ENCODE measurements at regions not wholly inside any gene's neighbourhood (a gene's known extent, or its start where the extent isn't known, plus 50 kb on each side); places are given as distances from the start of the nearest gene placed in this dataset.

DNA sequence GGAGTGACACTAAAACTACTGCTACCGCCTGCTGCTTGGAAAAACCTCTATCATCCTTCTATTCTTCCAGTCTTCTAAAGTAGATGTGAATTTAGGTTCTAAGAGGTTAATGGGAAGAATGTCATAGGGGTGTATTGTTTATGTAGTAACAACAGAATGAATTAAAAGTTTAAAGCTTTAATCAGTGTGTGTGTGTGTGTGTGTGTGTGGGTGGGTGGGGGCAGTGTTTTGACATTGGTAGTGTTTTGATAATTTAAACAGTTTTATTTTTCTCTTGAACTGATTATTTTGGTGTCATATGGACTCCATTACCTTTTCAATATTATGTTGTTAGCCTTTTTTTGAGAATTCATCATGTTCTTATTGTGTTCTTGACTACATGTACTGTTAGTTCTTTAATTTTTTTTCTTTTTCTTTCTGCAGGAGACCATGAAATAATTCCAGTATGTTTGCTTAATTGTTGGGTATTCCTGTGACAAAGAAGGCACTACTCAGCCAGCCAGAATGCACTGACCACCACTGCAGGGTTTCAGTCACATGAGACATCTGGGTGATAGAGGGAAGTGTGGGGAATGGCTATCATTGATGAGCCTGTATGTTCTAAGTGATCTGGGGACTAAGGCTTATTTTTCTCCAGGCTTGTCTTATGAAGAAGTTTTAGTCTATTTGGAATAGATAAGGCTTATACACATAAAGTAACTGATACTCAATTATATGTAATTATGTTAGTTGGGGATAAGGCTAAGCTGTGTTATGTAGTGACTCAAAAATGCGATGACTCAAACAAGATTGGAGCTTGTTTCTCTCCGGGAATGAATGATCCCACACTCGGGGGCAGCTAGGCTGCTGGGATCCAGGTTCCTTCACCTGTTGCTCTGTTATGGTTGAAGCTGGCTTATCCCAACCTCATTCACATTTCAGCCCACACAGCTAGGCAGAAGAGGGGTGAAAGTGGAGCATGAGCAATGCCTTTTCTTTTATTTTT is 50.2 kb upstream of the ACTBL2 start:
- H3F3A ChIP-seq (ENCODE audit: low read length, unreplicated experiment), result no peaks in the 10 kb centered on the region
- TF ChIP-seq EZH2phosphoT487 (IDR thresholded peaks at IDR 0.05; ENCODE audit: borderline replicate concordance, low read length) (no peak), EZH2 (IDR thresholded peaks at IDR 0.05; ENCODE audit: low read length, unreplicated experiment) (no peak)
- TF ChIP-seq, protein P1, sequence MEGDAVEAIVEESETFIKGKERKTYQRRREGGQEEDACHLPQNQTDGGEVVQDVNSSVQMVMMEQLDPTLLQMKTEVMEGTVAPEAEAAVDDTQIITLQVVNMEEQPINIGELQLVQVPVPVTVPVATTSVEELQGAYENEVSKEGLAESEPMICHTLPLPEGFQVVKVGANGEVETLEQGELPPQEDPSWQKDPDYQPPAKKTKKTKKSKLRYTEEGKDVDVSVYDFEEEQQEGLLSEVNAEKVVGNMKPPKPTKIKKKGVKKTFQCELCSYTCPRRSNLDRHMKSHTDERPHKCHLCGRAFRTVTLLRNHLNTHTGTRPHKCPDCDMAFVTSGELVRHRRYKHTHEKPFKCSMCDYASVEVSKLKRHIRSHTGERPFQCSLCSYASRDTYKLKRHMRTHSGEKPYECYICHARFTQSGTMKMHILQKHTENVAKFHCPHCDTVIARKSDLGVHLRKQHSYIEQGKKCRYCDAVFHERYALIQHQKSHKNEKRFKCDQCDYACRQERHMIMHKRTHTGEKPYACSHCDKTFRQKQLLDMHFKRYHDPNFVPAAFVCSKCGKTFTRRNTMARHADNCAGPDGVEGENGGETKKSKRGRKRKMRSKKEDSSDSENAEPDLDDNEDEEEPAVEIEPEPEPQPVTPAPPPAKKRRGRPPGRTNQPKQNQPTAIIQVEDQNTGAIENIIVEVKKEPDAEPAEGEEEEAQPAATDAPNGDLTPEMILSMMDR (conservative IDR thresholded peaks at IDR 0.05; ENCODE audit: low read depth, low read length), result no peak
- peak; percentile 27 for DNase-seq
- H3K79me2 ChIP-seq (ENCODE audit: low read length), result no peaks in the 10 kb centered on the region
- POLR2A ChIA-PET (ENCODE audit: unreplicated experiment), result no interaction called here
- H3K9me3 ChIP-seq (ENCODE audit: low read length), result no peaks in the 10 kb centered on the region
- H3K9ac ChIP-seq (ENCODE audit: low read length), result no peak overlapping the region
- intact Hi-C loops (cut with micrococcal nuclease), result no loop called here
- H2AFZ ChIP-seq (ENCODE audit: low read length), result no peak overlapping the region
- no peaks in the 10 kb centered on the region for H3K36me3 ChIP-seq (ENCODE audit: low read depth, low read length)
- H3K9me2 ChIP-seq (replicated peaks; ENCODE audit: low read length), result no peaks in the 10 kb centered on the region
- no peak overlapping the region for H3K4me3 ChIP-seq (ENCODE audit: low read length)
- H4K20me1 ChIP-seq (ENCODE audit: low read length), result no peaks in the 10 kb centered on the region
- H3K27ac ChIP-seq (ENCODE audit: low read length), result no peak overlapping the region
- BruUV-seq (replicated peaks), result no TSS peak
- H3K4me1 ChIP-seq (ENCODE audit: insufficient read depth, low read length), result peaks cover 9% of the 10 kb centered on the region
- no peaks in the 10 kb centered on the region for H3K27me3 ChIP-seq (ENCODE audit: low read length)
- H3K4me2 ChIP-seq (ENCODE audit: low read length), result no peak overlapping the region
- peak; percentile 58 for ATAC-seq
- CTCF ChIA-PET, result no interaction called here

Data from PC-3 (cell line).